Sigmoid colon (tissue), 4 donors: ENCODE measurements at regions not wholly inside any gene's neighbourhood (a gene's known extent, or its start where the extent isn't known, plus 50 kb on each side); places are given as distances from the start of the nearest gene placed in this dataset.

Source experiments
- CTCF ChIP-seq, 4 experiments: fragments of 450-650 bp in 3 of 4; fragments of 200-600 bp in 1 of 4; IDR thresholded peaks; one replicate each; pipeline ENCODE4 v1.5.1; 2016 to 2019; ENCODE audit warnings: antibody characterized with exemption in 4 of 4, mild to moderate bottlenecking in 3 of 4, moderate library complexity in 2 of 4
- EP300 ChIP-seq, 4 donors: sonication (generic); formaldehyde crosslinking; IDR thresholded peaks; one replicate each; pipeline ENCODE4 v1.6.1; 2017; ENCODE audit warnings: antibody characterized with exemption in 4 of 4
- POLR2A ChIP-seq, 2 donors: fragments of 450-650 bp; IDR thresholded peaks; one replicate each; pipeline ENCODE4 v1.6.1; 2016; ENCODE audit warnings: antibody characterized with exemption in 2 of 2, mild to moderate bottlenecking in 2 of 2, moderate library complexity in 2 of 2
- POLR2AphosphoS5 ChIP-seq, 4 donors: sonication (generic); formaldehyde crosslinking; IDR thresholded peaks; one replicate each; pipeline ENCODE4 v1.6.1; 2017; ENCODE audit warnings: antibody characterized with exemption in 4 of 4

DNA sequence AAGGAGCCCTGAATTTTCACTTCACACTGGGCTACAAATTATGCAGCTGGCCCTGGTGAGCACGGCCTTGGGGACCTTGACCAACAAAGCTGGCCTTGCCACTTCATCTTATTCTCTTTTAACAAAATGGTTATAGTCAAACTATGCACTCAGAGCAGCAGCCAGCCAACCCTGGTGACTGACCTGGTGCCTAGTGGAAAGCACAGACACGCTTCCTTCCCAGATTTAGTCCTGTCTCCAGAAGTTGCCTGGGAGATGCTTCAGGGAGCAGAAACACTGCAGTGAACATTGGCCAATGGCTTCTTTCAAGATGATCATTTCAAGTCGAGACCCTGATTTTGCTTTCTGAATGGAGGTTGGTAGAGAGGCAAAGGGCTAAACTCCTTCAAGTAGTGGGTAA, 249.3 kb downstream of the SIPA1L2 start:
- no peak for TF ChIP-seq POLR2AphosphoS5 (IDR thresholded peaks at IDR 0.05)
- no peak for TF ChIP-seq POLR2A (IDR thresholded peaks at IDR 0.05)
- no peak for TF ChIP-seq CTCF (IDR thresholded peaks at IDR 0.05)
- no peak for TF ChIP-seq EP300 (IDR thresholded peaks at IDR 0.05)
